NCI-H1436 treated with DMSO at 0.1 percent for 48 hours (cell line): ENCODE measurements at regions not wholly inside any gene's neighbourhood (a gene's known extent, or its start where the extent isn't known, plus 50 kb on each side); places are given as distances from the start of the nearest gene placed in this dataset.
"Not testable (repeated sequence)": the region's sequence is repeated elsewhere in the genome, so short reads cannot be mapped to it uniquely, and the experiment has no call there.

Source experiments
- DNase-seq: peaks from one replicate; lab custom pipeline; 2025; lab: John Stamatoyannopoulos, UW

DNA sequence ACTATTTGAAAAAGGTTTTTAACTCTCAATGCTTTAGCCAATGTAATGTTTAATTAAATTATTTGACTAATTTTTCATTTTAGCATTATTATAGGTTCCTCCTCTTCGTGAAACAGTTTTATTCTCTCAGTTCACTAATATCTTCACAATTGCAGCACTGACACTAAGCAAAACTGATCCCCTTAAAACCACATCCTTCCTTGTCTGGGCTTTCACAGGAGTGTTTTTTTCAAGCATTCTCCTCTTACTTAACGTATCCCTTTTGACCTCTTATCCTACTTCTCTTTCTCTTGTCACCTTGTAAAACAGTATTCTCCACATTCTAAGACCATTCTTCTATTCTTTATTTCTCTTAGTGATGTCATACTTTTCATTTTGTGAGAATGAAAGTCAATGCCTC, 112.8 kb downstream of the DSC3 start:
- DNase-seq, result no peak

DNA sequence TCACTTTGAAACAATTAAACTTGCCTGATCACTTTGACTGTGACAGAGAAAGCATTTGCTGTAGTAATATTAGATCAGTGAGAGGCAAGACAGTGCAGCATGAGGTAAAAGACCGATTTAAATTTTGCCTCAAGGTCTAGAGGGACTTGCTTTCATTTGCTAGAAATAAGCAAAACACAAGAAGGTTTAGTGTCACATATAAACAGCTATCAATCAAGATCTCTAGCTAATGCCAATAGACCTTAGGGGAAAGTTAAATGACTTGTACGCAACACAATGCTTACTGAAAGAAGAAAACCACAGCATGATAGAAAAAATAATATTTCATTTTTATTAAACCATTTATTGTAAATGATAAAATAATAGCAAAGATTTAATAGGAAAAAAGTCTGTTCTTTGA, 113.5 kb downstream of the DSC3 start:
- no peak for DNase-seq

DNA sequence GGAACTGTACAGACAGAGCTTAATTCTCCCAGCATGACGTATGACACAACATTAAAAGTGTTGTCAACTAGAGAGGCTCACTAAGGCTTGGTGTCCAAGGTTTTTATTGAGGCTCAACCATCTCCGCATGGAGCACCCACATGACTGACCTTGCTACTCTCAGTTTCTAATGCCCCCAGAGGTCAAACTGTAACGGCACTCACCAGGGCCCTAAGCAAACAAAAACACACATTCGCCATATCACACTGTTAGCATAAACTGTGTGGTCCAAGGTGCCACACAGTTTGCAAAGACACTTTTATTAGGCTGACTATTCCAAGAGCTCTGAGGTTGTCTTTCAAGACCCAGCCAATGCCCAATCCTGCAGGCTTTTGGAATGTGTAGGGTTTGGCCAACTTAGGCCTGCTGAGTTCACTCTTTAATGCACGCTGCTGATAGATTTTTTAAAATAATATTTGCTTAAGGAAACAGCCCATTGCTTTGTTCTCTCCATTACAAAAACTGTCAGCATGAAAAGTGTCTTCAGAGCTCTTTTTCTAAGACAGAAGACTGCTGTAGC, 114.9 kb downstream of the DSC3 start:
- no peak for DNase-seq

DNA sequence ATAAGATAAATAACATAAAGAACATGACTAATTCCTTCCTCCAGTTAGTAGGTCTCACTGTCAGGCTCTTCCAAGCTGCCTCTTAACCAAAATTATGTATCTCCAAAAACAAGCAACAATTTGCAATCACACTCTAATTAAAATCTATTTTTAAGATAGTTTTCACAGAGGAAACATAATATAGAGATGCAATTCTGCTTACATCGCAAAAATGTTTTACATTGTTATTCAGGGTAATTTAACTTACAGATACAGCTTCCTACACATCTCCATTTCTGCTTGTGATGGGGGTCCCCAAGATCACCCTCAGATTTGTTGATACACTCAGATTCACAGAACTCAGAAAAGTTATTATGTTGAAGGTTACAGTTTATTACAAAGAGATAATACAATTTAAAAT, 115.5 kb downstream of the DSC3 start:
- no peak for DNase-seq

DNA sequence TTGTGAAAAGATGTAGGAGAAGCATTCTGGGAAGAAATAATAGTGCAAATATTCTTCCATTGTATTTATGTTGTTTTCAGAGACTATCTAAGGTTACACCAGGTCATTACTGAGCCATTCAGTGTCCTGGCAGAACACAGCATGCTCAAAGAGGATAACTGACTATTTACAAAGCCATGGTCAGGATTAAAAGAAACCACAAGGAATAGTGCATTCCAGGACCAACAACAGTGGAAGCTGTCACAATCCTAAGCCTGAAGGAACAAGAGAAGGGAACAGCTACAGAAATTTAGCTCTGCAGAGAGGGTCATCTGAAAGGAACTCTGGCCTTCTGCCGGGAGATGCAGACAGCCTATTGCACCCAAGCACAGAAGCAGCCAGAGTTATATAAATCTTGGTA, 116.7 kb downstream of the DSC3 start:
- DNase-seq, result no peak

DNA sequence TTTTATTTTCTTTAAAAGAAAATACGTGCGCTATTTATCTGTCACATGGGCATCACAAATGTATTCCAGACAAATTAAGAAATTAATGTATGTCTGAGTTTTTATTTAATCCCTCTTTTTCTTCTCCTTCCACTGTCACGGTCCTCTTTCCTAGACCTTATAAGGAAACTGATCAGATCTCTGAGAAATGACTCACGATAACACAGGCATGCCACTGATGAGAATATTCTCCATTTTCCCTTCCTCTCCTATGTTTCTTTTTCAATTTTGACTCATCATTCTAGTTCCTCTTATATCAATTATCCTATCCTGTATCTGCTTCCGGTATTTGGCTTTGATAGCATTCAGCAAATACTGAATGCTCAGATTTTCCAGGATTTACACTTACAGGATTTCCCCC, 121.8 kb downstream of the DSC3 start:
- no peak for DNase-seq

DNA sequence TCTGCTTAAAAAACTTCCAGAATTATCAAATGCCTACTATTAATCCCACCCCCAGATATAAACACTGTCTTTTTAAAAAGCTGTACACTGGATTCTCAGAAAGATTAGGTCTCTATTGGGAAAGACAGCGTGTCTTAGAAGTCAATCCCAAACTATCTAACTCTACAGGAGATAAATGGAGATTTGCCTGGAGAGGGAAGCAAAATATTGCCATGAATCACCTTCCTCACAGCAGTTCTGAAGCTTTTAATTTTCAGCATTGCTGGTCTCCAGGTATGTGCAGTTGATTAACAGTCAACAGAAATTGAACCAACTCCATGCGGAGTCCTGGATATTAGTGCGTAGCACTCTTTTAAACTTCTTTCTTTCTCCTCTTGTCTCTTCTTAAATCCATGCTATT, 122.2 kb downstream of the DSC3 start:
- DNase-seq, result no peak

DNA sequence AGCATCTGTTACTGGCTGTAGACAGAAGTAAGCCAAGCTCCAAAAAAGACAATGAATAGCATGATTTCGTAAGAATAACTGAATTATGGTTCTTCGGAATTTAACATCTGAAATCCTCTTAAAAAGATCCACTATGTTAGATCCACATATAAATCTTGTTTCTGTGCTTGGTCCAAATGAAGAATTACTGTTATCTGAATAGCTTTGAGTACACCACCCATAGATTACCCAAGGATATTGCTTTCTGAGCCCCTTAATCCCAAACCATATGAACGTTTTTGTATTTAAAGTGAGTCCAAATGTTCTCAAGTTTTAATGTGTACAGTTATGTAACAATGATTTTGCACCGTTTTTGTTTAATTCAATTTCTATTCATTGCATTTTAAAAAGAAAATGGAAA, 124.9 kb downstream of the DSC3 start:
- no peak for DNase-seq

DNA sequence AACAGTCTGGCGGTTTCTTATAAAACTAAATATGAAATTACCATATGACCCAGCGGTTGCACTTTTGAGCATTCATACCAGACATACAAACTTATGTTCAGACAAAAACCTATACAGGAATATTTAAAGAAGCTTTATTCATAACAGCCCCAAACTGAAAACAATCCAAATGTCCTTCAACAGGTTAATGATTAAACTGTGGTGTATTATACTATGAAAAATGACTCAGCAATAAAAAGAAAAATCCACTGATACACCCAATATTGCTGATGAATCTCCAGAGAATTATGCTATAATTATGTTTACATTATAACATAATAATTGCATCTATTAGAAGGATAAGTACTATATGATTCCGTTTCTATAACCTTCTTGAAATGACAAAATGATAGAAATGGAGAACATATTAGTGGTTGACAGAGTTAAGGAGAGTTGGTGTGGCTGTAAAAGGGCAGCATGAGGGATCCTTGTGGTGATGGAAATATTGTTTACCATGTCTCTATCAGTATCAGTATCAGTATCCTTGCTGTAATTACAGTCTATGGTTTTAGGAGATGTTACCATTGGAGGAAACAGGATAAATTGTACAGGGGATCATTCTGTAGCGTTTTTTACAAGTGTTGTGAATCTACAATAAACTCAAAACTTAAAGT, 127.1 kb downstream of the DSC3 start:
- no peak for DNase-seq

DNA sequence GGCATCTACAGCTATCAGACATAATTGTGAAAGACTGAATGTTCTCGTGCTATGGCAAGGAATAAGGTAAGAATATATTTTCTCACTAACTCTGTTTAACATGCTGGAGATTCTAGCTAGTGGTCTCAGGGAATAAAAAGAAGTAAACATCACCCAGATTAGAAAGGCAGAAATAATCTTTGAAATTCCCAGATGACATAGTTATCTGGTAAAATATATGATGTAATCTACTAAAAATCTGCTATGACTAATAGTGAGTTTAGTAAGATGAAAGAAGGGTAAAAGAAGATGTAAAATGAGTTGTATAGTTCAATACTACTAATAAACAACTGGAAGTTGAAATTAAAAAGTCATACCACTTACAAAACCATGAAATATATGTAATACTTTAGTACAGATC, 134.2 kb downstream of the DSC3 start:
- DNase-seq, result no peak

DNA sequence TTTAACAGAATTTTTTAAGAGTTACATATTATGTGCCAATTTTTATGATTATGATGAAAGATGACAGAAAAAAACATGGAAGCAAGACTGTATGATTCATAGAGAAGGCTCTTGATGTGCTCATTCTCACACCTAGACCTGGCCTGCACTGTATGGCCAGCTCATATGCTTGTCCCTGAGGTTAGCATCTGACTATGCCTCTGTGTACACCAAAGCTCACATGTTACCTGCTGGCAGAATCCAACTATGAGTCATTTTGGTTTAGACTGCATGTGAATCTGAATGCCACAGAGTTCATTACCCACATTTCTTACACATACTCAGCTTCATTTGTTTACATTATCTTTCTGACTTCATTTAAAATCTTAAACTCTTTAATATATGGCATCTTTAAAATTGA, 139.0 kb downstream of the DSC3 start:
- no peak for DNase-seq

DNA sequence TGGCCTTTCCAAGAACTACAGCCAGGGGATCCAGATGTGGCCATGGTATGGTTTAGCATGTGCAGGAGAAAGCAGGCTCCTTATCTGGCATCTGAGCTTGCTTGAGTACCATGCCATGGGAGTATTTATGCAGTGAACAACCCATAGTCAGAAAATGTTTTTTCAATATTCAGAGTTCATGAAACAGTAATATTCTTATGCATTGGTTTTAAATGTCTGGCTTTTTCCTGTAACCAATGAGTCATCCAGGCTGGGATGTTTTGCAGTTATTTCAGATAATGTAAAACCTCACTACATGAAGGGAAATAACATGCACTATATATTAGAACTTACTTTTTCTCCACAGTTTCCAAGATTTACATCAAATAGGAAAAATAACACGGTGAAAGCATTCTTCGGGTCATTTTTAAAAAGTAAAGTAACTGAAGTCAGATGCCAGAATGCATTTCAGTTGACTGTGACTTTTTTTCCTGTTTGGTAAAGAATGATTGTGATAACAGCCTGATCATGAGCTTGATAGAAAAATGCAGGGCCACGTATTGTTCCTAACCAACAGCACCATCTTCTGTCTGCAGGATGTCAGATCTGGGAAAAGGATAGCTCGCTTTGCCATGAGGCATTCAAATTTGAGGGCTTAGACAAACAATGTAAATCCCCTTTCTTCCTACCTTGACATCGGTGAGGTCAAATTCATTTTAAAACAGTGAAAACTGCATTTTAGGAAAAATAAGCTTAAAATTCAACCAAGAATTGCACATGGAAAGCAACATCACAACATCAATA, 152.8 kb downstream of the DSC3 start:
- no peak for DNase-seq

DNA sequence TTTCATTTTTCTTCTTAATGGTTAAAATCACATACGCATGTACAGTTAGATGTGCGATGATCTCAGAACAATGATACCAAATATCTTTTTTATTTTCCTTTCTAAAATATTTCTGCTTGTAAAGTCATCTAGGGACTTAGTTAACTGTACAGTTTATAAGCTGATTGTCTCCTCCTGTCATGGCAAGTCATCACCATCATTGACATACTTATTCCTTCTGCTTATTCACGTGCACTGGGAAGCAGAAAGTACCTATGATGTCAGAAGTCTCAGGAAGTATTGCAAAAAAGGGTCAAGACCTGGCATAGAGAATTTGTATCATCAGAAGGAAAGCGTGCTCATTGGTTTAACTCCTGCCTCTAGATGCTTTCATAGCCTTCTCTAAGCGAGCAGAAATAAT, 154.2 kb downstream of the DSC3 start:
- no peak for DNase-seq

DNA sequence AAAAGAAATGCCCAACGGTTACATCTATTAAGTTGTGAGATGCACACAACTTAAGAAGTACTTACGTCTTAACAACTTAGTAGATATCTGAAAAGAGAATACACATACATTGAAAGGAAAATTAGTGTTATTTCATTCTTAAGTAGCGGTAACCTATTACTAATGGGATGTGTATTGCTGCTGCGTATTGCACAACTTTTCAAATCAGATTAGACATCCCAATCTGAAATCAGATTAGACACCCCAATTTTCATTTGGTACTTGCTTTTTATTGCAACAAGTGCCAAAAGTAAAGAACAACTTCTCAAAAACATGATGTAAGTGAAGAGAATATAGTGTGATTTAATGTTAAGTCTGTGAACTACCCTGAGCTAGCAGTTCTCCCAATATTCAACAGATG, 155.5 kb downstream of the DSC3 start:
- no peak for DNase-seq

DNA sequence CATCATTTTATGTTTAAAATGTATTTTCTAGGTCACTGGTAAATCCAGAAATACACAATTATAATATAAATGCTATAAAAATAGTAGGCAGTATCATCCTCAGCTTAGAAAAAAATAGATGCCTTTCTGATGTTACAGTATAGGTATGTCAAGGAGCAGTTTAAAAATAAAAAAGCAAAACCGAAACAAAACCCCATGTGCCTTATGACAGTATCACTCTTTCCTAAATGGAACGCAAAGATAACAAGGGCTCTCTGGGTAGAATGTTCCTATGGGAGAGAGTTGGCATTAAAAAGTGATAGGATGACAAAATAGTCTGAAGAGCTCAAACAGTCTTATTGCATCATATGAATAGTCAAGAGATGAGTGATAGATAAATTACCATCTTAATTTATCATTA, 172.1 kb downstream of the DSC3 start:
- DNase-seq, result no peak

DNA sequence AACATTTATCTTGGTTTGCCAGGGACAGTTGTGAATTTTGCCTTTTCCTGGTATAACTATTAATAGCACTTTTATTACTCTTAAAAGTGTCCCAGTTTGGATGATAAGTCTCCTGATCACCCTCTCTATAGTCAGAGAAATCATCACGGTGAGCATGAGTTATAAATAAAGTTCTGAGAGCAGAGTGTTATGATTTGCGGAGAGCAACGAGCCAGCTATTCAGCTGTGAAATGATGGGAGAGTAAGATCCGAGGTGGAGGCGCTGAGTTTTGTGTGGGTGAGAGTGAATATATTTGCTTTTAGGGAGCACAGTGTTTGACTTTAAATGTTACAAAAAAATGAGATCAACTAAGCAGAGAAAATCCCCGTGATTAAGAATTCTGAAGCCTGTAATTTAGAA, 179.6 kb downstream of the DSC3 start:
- no peak for DNase-seq

DNA sequence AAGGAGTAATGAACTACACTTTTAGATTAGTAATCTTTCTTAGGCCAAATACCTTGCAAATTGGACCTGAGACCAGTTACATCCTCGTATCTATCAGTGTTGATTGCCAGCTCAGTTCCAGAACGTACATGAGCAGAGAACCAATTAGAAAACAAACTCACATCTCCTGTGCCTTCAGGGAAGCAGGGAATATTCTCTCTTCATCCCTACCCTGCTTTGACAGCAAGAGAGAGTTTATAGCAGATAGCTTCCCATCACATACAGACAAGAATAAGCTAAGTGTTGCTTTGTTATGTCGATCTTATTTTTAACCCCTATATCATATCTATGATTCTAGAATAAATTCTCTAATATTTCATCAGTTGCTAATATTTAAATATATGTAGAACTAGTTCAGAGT, 181.8 kb downstream of the DSC3 start:
- DNase-seq, result no peak

DNA sequence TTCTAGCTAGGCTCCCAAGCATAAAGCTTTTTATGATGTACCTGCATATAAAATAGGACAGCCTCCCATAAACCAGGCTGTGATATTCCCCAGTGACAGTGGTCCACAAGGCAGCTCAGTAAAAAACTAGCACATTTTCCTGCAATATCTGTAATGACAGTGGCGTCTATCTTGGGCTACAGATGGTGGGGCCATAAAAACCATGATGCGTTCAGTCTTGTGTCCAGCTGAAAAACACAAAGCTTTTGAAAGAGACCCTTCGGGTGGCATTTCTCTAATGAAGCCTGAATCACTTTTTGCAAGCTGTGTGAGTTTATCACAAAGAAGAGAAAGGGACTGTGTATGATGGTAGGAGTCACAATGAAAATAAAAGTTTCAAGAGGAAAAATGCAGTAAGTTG, 183.5 kb downstream of the DSC3 start:
- DNase-seq, result no peak

DNA sequence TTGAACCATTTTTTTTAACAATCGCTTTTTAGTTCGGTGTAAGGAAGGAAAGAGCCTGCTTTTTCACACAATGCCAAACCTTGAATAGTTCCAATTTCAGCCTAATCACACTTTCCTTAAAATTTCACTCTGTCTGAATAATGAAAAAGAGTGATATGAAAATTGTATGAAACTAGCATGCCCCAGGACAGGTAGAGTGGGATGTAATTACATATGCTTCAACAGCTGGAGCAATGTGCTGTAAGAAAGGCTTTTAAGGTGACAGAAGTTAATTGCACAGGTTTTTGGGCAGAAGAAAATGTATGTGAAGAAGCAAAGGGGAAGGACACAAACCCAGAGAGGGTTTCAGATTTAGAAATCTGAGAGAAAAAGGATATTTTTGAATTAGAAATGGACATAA, 184.0 kb downstream of the DSC3 start:
- DNase-seq, result no peak

DNA sequence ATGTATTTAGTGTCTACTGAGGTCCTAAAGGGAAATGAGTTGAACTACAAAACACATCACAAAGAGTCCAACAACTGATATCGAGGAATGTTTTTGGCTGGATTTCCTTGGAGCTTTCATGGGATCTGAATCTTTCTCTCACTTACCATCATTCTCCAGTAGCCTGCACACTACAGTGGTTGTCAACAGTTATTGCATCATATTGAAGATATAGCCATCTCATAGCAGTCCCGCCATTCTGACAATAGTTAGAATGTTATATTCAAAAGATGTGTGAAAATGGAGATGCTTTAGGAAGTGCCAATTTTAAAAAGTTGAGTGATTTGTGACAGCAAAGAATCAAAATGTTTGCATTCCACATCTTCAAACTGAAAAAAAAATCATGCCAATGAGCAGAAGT, 186.8 kb downstream of the DSC3 start:
- DNase-seq, result no peak

DNA sequence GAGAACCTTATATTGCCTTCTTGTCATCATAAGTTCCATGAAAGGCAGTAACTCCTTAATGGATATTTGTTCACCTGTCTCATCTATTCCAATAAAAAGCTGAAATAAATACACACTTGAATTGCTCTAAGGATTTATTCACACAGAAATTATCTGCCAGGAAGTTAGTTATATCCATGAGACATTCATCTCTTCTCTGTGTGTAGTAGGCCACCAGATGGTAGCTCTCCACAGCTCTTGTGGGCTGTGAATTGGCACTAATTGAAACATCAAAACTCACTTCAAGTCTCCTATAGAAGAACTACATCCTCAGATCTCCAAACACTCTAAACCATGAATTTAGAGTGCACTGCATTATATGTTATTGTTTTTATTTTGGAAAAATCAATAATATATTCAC, 189.6 kb downstream of the DSC3 start:
- no peak for DNase-seq

DNA sequence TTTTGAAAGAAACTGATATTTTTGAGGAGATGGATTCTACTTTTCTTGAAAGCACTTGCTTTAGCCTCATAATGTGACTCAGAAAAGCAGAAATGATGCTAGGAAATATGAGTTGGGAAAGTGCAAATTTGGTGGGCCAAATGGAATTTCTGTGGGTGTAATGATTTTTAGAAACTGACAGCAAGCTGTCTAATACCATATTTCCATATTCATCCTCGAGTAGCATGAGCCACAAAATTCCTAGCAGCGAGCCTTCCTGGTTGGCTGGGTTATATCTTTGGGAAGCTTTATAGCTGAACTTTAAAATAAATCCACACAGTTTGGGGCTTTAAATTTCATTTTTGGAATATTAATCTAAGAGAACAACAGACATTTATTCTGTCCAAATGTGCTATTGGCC, 190.0 kb downstream of the DSC3 start:
- no peak for DNase-seq

DNA sequence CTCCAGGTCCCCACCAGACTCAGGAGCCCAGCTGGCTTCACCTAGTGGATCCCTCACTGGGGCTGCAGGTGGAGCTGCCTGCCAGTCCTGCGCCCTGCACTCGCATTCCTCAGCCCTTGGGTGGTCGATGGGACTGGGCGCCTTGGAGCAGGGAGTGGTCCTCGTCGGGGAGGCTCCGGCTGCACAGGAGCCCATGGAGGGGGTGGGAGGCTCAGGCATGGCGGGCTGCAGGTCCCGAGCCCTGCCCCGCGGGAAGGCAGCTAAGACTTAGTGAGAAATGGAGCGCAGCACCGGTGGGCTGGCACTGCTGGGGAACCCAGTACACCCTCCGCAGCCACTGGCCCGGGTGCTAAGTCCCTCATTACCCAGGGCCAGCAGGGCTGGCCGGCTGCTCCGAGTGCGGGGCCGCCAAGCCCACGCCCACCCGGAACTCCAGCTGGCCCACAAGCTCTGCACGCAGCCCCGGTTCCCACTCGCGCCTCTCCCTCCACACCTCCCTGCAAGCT, 203.4 kb downstream of the DSC3 start:
- DNase-seq, result not testable (repeated sequence)

DNA sequence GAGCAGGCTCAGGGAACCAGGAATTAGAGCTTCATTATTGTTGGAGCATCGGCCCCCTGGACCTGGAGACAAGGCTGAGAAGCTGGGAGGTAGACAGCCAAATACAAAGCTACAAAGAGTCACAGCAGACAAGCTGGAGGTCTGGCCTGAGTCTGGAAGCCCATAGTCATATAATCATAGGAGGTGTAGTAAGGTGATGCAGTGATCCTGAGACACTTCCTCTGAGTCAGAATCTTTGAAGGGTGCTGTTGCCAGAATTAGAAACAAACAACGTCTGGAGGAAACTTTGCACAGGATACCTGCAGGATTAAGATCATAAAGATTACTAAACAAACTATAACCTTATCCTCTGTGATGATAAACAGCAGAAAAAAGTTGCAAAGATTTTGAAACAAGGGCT, 213.8 kb downstream of the DSC3 start:
- DNase-seq, result no peak
